ENCODE measurements at regions not wholly inside any gene's neighbourhood (a gene's known extent, or its start where the extent isn't known, plus 50 kb on each side); places are given as distances from the start of the nearest gene placed in this dataset.

DNA sequence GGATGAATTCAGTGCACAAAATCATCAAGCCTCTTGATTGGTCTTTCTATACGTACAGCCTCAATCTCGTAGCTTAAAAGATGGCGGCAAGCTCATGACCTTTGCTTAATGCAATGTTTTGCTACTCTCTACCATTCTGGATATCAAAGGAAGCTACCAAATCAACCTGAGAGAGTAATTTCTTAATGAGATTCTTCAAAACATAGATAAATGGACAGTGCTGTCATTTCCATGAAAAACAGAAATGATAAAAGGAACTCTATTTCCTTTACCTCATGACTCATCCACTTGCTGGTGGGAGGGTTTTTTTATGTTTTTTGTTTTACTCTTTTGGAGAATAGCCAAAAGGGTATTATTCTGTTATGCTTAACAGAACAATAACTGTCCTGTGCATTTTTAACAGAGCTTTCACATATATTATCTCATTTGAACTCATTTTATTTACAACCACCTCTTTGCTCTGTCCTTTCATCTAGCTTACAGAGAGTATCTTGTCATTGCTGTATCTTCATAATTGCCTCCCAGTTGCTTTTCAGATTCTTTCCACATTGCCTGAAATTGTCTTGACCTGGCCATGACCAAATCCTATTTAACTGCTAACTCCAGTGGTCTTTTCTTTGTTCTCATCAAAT, 138.6 kb upstream of the GPR101 start:
- Histone ChIP-seq H3K27ac (no peak overlapping the region), H3K27me3 (no peaks in the 10 kb centered on the region), H3K9me3 (no peaks in the 10 kb centered on the region), H3K4me3 (no peak overlapping the region), H3K36me3 (no peaks in the 10 kb centered on the region), H3K4me1 (no peaks in the 10 kb centered on the region)
- DNase-seq (ENCODE audit: extremely low spot score in 2 of 2), result no peak
- TF ChIP-seq POLR2A (IDR thresholded peaks at IDR 0.05) (no peak), POLR2AphosphoS5 (IDR thresholded peaks at IDR 0.05; ENCODE audit: insufficient read depth in 1 of 2, low read depth in 1 of 2) (no peak)
- TF ChIP-seq, protein P1, sequence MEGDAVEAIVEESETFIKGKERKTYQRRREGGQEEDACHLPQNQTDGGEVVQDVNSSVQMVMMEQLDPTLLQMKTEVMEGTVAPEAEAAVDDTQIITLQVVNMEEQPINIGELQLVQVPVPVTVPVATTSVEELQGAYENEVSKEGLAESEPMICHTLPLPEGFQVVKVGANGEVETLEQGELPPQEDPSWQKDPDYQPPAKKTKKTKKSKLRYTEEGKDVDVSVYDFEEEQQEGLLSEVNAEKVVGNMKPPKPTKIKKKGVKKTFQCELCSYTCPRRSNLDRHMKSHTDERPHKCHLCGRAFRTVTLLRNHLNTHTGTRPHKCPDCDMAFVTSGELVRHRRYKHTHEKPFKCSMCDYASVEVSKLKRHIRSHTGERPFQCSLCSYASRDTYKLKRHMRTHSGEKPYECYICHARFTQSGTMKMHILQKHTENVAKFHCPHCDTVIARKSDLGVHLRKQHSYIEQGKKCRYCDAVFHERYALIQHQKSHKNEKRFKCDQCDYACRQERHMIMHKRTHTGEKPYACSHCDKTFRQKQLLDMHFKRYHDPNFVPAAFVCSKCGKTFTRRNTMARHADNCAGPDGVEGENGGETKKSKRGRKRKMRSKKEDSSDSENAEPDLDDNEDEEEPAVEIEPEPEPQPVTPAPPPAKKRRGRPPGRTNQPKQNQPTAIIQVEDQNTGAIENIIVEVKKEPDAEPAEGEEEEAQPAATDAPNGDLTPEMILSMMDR (IDR thresholded peaks at IDR 0.05), result no peak
- intact Hi-C loops (cut with DNase I), result no loop called here

DNA sequence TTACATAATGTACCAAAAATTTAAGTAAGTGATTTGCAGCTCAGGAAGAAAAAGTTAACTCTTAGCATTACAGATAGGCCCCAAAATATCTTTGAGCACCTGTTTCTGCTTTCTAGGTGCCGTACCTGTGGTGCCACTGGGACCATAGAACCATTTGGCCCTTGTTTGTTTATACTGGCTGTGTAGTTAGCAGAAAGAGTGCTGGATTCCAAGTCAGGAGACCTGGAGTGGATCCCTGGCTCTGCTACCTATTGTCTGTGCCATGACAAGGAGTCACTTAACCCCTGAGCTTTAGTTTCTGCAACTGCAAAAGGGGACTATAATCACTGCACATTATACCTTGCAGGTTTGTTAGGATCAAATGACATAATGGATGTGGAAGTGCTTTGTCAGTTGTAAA, 137.8 kb upstream of the GPR101 start:
- no peak for DNase-seq (ENCODE audit: extremely low spot score in 2 of 2)
- H3K9me3 ChIP-seq, result no peaks in the 10 kb centered on the region
- no peak for TF ChIP-seq POLR2A (IDR thresholded peaks at IDR 0.05)
- no peak for TF ChIP-seq POLR2AphosphoS5 (IDR thresholded peaks at IDR 0.05; ENCODE audit: insufficient read depth in 1 of 2, low read depth in 1 of 2)
- TF ChIP-seq, protein P1 (IDR thresholded peaks at IDR 0.05), result no peak
- intact Hi-C loops (cut with DNase I), result no loop called here
- no peaks in the 10 kb centered on the region for H3K36me3 ChIP-seq
- H3K4me1 ChIP-seq, result no peaks in the 10 kb centered on the region
- no peak overlapping the region for H3K27ac ChIP-seq
- no peaks in the 10 kb centered on the region for H3K27me3 ChIP-seq
- H3K4me3 ChIP-seq, result no peak overlapping the region

DNA sequence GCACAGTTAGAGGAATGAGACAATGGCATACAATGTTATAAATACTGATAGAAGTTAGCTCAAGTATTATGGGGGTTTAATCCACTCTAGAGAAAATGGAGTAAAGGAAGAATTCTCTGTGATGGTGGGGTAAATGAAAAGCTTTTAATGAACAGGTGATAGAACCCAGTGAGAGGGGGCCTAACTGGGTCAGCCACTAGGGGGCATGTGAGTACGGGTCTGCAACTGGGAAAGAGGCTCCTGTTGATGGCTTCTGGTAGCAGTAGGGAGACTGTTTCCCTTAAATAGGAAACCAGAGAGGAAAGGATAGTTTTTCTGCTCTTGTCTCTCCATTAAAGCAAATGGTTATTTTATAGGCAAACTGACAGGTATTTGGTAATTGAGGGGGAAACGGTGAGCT, 132.8 kb upstream of the GPR101 start:
- no peaks in the 10 kb centered on the region for H3K36me3 ChIP-seq
- H3K4me3 ChIP-seq, result no peak overlapping the region
- no peak for DNase-seq (ENCODE audit: extremely low spot score in 2 of 2)
- TF ChIP-seq, protein P1 (IDR thresholded peaks at IDR 0.05), result no peak
- no peak for TF ChIP-seq POLR2A (IDR thresholded peaks at IDR 0.05)
- TF ChIP-seq POLR2AphosphoS5 (IDR thresholded peaks at IDR 0.05; ENCODE audit: insufficient read depth in 1 of 2, low read depth in 1 of 2), result no peak
- H3K4me1 ChIP-seq, result no peaks in the 10 kb centered on the region
- H3K9me3 ChIP-seq, result no peaks in the 10 kb centered on the region
- intact Hi-C loops (cut with DNase I), result no loop called here
- no peak overlapping the region for H3K27ac ChIP-seq
- no peaks in the 10 kb centered on the region for H3K27me3 ChIP-seq

GRCh38 chrX:137164329-137164728, 130.5 kb upstream of the GPR101 start:
- TF ChIP-seq POLR2AphosphoS5 (IDR thresholded peaks at IDR 0.05; ENCODE audit: insufficient read depth in 1 of 2, low read depth in 1 of 2), result no peak
- no peak for TF ChIP-seq POLR2A (IDR thresholded peaks at IDR 0.05)
- TF ChIP-seq, protein P1 (IDR thresholded peaks at IDR 0.05), result no peak
- no peak overlapping the region for H3K4me3 ChIP-seq
- H3K36me3 ChIP-seq, result no peaks in the 10 kb centered on the region
- H3K27me3 ChIP-seq, result no peaks in the 10 kb centered on the region
- no peaks in the 10 kb centered on the region for H3K9me3 ChIP-seq
- H3K27ac ChIP-seq, result no peak overlapping the region
- H3K4me1 ChIP-seq, result no peaks in the 10 kb centered on the region
- DNase-seq (ENCODE audit: extremely low spot score in 2 of 2), result no peak
- intact Hi-C loops (cut with DNase I), result no loop called here

- Histone ChIP-seq H3K9me3 (no peaks in the 10 kb centered on the region), H3K27ac (no peak overlapping the region), H3K4me1 (no peaks in the 10 kb centered on the region), H3K4me3 (no peak overlapping the region), H3K36me3 (no peaks in the 10 kb centered on the region), H3K27me3 (no peaks in the 10 kb centered on the region)
- TF ChIP-seq POLR2AphosphoS5 (IDR thresholded peaks at IDR 0.05; ENCODE audit: insufficient read depth in 1 of 2, low read depth in 1 of 2) (no peak), POLR2A (IDR thresholded peaks at IDR 0.05) (no peak)
- TF ChIP-seq, protein P1 (IDR thresholded peaks at IDR 0.05), result no peak
- intact Hi-C loops (cut with DNase I), result no loop called here
- no peak for DNase-seq (ENCODE audit: extremely low spot score in 2 of 2)
These were observed 117.6 kb upstream of the GPR101 start for GRCh38 chrX:137151403-137151802.
